GM12878 (cell line): ENCODE measurements at regions not wholly inside any gene's neighbourhood (a gene's known extent, or its start where the extent isn't known, plus 50 kb on each side); places are given as distances from the start of the nearest gene placed in this dataset.

Source experiments
- NR2C2 ChIP-seq: IDR thresholded peaks from 2 replicates; pipeline ENCODE4 v1.6.1; 2011; ENCODE audit warnings: borderline replicate concordance, low read depth; ENCODE audit not compliant: control insufficient read depth, insufficient read length
- ZNF207 ChIP-seq: fragments of 450-650 bp; IDR thresholded peaks from 2 replicates; pipeline ENCODE4 v1.6.1; 2014; ENCODE audit warnings: antibody characterized with exemption, mild to moderate bottlenecking, borderline replicate concordance
- TF ChIP-seq, protein P1 (sequence below): IDR thresholded peaks from 2 replicates; pipeline ENCODE4 v1.6.1; 2012; ENCODE audit warnings: mild to moderate bottlenecking, low read depth, low read length

DNA sequence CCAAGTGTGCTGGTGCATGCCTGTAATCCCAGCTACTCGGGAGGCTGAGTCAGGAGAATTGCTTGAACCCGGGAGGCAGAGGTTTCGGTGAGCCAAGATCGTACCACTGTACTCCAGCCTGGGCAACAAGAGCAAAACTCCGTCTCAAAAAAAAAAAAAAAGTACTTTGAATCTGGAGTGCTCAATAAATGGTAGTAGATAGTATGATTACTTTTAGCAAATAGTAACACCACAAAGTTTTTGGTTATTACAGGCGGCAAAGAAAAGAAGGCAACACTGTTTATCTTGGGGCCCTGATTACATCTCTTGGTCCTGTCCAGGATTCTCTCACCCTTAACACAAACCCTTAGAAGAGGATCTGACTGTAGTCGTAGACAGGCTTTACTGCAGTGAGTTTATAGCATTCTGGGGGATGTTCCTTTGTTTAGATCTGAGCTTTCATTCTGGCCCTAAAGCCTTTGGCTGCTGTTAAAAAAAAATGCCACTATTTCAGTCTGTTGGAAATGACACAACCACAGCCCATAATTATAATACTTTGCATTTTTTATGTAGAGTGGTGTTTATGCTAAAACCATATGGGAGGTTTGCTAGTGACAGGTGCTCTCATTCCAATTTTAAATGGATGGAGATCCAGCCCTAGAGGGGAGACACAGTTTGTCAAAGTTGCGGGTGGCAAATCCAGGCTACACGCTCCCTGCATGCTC is 79.7 kb upstream of the SLC2A1 start:
- TF ChIP-seq, protein P1, sequence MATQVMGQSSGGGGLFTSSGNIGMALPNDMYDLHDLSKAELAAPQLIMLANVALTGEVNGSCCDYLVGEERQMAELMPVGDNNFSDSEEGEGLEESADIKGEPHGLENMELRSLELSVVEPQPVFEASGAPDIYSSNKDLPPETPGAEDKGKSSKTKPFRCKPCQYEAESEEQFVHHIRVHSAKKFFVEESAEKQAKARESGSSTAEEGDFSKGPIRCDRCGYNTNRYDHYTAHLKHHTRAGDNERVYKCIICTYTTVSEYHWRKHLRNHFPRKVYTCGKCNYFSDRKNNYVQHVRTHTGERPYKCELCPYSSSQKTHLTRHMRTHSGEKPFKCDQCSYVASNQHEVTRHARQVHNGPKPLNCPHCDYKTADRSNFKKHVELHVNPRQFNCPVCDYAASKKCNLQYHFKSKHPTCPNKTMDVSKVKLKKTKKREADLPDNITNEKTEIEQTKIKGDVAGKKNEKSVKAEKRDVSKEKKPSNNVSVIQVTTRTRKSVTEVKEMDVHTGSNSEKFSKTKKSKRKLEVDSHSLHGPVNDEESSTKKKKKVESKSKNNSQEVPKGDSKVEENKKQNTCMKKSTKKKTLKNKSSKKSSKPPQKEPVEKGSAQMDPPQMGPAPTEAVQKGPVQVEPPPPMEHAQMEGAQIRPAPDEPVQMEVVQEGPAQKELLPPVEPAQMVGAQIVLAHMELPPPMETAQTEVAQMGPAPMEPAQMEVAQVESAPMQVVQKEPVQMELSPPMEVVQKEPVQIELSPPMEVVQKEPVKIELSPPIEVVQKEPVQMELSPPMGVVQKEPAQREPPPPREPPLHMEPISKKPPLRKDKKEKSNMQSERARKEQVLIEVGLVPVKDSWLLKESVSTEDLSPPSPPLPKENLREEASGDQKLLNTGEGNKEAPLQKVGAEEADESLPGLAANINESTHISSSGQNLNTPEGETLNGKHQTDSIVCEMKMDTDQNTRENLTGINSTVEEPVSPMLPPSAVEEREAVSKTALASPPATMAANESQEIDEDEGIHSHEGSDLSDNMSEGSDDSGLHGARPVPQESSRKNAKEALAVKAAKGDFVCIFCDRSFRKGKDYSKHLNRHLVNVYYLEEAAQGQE: no peak
- TF ChIP-seq ZNF207 (no peak), NR2C2 (no peak)
